Right lobe of liver (tissue), 6 donors: ENCODE measurements at regions not wholly inside any gene's neighbourhood (a gene's known extent, or its start where the extent isn't known, plus 50 kb on each side); places are given as distances from the start of the nearest gene placed in this dataset.
A peak's percentile ranks its signal among the peaks of the same experiment; 100 is the strongest.
"Not testable (repeated sequence)": the region's sequence is repeated elsewhere in the genome, so short reads cannot be mapped to it uniquely, and the experiment has no call there.

Experiments used
- ATAC-seq, 4 donors: fragments of 200-7000 bp; cut with Tn5 transposase; one replicate each; pipeline ENCODE4 v1.9.1; 2020; ENCODE audit warnings: mild to moderate bottlenecking in 4 of 4, moderate library complexity in 4 of 4
- DNase-seq, 3 donors: peaks; one replicate each; pipeline ENCODE4 v3.0.0-alpha.2; 2020
- H3K27ac ChIP-seq, 3 donors: fragments of 200-600 bp; one replicate each; pipeline ENCODE4 v1.8.0; 2022
- H3K27me3 ChIP-seq, 2 donors: fragments of 200-600 bp; one replicate each; pipeline ENCODE4 v1.8.0; 2022
- H3K36me3 ChIP-seq, 4 donors: fragments of 200-600 bp; sonication (generic) in 1 of 4; one replicate each; pipeline versions ENCODE4 v1.5.1 to v1.8.0; 2017 to 2022; ENCODE audit warnings: control low read depth in 1 of 4
- H3K4me1 ChIP-seq, 4 donors: fragments of 200-600 bp; sonication (generic) in 1 of 4; one replicate each; pipeline versions ENCODE4 v1.5.1 to v1.8.0; 2017 to 2022; ENCODE audit warnings: control low read depth in 1 of 4
- H3K4me3 ChIP-seq, 3 donors: fragments of 200-600 bp; one replicate each; pipeline ENCODE4 v1.8.0; 2022
- H3K9me3 ChIP-seq, 4 donors: fragments of 200-600 bp; sonication (generic) in 1 of 4; one replicate each; pipeline versions ENCODE4 v1.5.1 to v1.8.0; 2017 to 2022; ENCODE audit warnings: control low read depth in 1 of 4
- POLR2A ChIP-seq: fragments of 450-650 bp; IDR thresholded peaks from one replicate; pipeline ENCODE4 v1.6.1; 2017; ENCODE audit warnings: antibody characterized with exemption, mild to moderate bottlenecking
- WGBS: methylation state at CpG from one replicate; pipeline ENCODE4 v1.1.6; 2018; ENCODE audit warnings: low coverage, low lambda C conversion rate; ENCODE audit not compliant: insufficient coverage; ENCODE audit errors: missing lambda C conversion rate; 5-methylcytosine and 5-hydroxymethylcytosine counted together
- intact Hi-C, 2 donors: fragments of 100-400 bp; cut with DNase I; formaldehyde crosslinking; loops; one replicate each; pipeline versions ENCODE4 v1.11.2 to v1.14.1; 2022
- TF ChIP-seq, protein P1 (sequence below), 4 donors: fragments of 200-600 bp in 3 of 4; fragments of 450-650 bp in 1 of 4; IDR thresholded peaks; one replicate each; pipeline versions ENCODE4 v1.5.1 to v1.8.0; 2016 to 2022; ENCODE audit warnings: antibody characterized with exemption in 4 of 4, mild to moderate bottlenecking in 2 of 4
- donor health status: DM: no; HTN: yes; CAD: no.
- donor health status: DM: no; HTN: no; CAD: no.
- donor health status: DM: no; HTN: no; CAD: no.
- donor health status: DM: no; HTN: yes; CAD: no.
- donor health status: DM: no; HTN: yes; CAD: no.

DNA sequence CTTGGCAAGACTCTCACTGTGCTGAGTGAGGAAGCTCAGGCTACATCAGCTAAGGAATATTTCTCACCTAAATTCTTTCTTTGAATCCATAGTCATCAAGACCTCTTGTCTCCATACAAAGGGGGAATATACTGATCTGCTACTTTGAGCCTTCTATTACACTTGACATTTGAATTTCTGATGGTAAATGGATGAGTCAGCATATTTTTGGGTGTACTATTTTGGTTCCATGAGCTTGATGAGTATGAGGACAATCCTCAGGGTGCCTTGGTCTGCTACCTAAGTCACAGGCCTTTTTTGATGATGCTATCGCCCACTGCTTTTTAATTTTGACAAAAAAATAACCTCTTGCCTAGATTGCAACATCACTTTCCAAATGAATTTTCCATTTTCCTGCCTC lies 415.7 kb downstream of the PPP1R2C start:
- Histone ChIP-seq H3K27me3 (no peaks in the 10 kb centered on the region), H3K36me3 (no peaks in the 10 kb centered on the region), H3K27ac (no peak overlapping the region), H3K9me3 (no peaks in the 10 kb centered on the region), H3K4me3 (no peak overlapping the region), H3K4me1 (no peaks in the 10 kb centered on the region)
- DNase-seq, result no peak
- 63% methylated on average over 1 of the region's 1 CpG for WGBS
- intact Hi-C loops, result no loop called here
- no peak for TF ChIP-seq POLR2A
- TF ChIP-seq, protein P1, sequence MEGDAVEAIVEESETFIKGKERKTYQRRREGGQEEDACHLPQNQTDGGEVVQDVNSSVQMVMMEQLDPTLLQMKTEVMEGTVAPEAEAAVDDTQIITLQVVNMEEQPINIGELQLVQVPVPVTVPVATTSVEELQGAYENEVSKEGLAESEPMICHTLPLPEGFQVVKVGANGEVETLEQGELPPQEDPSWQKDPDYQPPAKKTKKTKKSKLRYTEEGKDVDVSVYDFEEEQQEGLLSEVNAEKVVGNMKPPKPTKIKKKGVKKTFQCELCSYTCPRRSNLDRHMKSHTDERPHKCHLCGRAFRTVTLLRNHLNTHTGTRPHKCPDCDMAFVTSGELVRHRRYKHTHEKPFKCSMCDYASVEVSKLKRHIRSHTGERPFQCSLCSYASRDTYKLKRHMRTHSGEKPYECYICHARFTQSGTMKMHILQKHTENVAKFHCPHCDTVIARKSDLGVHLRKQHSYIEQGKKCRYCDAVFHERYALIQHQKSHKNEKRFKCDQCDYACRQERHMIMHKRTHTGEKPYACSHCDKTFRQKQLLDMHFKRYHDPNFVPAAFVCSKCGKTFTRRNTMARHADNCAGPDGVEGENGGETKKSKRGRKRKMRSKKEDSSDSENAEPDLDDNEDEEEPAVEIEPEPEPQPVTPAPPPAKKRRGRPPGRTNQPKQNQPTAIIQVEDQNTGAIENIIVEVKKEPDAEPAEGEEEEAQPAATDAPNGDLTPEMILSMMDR (IDR thresholded peaks at IDR 0.05), result no peak
- ATAC-seq, result no peak

DNA sequence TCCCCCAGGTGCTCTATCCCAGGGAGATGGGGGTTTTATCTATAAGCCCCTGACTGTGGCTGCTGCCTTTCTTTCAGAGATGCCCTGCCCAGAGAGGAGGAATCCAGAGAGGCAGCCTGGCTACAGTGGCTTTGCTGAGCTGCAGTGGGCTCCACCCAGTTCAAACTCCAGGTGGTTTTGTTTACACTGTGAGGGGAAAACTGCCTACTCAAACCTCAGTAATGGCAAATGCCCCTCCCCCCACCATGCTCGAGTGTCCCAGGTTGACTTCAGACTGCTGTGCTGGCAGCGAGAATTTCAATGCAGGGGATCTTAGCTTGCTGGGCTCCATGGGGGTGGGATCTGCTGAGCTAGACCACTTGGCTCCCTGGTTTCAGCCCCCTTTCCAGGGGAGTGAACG lies 419.6 kb upstream of the CASK start:
- H3K4me3 ChIP-seq, H3K27ac ChIP-seq, H3K9me3 ChIP-seq, H3K36me3 ChIP-seq, intact Hi-C loops, H3K4me1 ChIP-seq, H3K27me3 ChIP-seq: not testable (repeated sequence)
- peak in 1 of 4 donors; percentile 30 for ATAC-seq
- peak in 2 of 3 donors; percentile 21 to 55 for DNase-seq
- WGBS, result no CpG with 5 or more reads among the region's 3 CpGs
